ENCODE measurements at regions not wholly inside any gene's neighbourhood (a gene's known extent, or its start where the extent isn't known, plus 50 kb on each side); places are given as distances from the start of the nearest gene placed in this dataset.

DNA sequence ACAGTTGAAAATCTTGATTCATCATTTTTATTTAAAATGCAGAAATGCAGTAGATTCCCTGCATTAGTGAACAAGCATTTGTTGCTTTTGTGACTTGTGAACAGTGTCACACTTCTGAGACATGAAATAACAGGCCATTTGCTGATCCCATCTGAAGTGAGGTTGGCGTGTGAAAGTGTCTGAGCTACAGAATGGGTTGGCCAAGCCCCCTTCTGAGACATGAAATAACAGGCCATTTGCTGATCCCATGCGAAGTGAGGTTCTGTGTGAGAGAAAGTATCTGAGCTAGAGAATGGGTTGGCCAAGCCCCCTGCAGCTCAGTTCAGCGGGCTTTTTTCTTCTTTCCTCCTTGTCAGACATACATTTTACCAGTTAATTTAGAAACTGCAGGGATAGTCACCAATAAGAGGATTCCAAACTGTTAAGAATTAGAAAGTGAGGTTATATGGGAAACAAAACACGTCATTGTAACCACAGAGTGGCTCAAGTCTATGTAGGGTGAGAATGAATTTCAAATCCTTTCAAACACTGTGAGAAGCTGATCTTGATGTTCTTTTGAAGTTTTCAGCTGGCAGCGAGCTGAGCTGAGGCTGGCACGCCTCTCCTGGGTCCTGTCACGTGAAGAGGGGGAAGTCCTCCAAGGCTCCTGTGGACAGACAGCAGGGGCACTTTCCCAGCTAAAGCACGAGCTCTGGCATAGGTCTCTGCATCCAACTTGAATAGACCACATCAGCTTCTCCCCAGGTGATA, 339.2 kb upstream of the SALL3 start:
- TF ChIP-seq, protein P1, sequence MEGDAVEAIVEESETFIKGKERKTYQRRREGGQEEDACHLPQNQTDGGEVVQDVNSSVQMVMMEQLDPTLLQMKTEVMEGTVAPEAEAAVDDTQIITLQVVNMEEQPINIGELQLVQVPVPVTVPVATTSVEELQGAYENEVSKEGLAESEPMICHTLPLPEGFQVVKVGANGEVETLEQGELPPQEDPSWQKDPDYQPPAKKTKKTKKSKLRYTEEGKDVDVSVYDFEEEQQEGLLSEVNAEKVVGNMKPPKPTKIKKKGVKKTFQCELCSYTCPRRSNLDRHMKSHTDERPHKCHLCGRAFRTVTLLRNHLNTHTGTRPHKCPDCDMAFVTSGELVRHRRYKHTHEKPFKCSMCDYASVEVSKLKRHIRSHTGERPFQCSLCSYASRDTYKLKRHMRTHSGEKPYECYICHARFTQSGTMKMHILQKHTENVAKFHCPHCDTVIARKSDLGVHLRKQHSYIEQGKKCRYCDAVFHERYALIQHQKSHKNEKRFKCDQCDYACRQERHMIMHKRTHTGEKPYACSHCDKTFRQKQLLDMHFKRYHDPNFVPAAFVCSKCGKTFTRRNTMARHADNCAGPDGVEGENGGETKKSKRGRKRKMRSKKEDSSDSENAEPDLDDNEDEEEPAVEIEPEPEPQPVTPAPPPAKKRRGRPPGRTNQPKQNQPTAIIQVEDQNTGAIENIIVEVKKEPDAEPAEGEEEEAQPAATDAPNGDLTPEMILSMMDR (IDR thresholded peaks at IDR 0.05) = no peak
- no peak for TF ChIP-seq POLR2A (IDR thresholded peaks at IDR 0.05)
- TF ChIP-seq POLR2AphosphoS5 (IDR thresholded peaks at IDR 0.05) = no peak

Measured in sigmoid colon (tissue), 4 donors.